Anterior cingulate cortex (tissue), 58 donors: ENCODE measurements at regions not wholly inside any gene's neighbourhood (a gene's known extent, or its start where the extent isn't known, plus 50 kb on each side); places are given as distances from the start of the nearest gene placed in this dataset.

Experiments used
- DNase-seq, 58 donors: peaks; one replicate each; lab custom pipeline; 2025; lab: John Stamatoyannopoulos, UW

DNA sequence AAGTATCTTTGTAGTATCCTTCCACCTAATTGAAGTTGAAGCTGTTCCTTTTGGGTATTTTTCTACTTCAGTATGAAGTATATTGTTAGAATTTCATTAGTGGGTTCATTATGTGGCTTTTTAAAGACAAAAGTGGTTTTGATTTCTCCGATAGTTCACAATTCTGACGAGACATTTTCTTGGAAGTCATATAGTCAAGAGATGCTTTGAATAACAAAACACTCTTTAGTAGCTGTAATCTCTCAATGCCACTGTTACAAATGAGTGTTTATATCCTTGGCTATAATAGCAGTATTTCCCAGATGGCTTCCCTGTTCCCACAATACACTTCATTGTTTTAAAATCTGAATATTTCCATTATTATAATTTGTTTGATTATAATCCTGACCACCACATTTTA is 108.7 kb upstream of the F3 start:
- DNase-seq, result no peak

DNA sequence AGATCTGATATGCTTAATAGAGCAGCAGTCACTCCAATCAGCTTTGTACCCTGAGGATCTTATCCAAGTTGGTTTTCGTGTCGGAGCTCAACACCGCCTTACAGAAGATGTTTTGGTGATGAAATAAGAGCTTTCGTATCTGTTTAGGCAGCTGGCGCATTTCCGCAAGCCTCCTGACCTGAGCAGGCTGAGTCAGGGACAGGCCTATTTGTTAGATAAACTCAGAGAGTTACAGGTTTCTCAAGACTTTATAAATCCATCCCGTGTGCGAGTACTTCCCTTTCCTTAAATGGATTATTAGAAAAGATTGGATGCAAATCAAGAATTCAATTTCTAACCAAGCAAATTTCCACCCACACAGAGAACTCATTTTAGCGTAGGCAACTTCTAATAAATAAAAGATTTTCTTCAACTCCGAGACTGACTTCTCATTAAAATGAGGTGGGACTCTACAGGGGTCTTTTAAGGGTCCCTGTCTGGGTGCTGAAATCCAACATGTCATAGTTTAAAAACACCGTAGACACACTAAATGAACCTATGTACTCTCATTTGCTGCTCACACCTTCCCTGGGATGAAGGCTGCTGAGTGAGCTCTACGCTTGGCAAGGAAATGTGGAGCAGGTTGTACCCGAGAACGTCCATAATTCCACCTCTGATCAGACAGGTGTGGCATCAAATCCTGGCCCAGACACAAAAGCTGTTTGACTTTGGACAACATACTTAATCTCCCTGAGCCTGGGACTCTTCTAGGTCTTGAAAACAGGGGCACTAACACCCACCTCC is 106.9 kb upstream of the F3 start:
- DNase-seq, result no peak

DNA sequence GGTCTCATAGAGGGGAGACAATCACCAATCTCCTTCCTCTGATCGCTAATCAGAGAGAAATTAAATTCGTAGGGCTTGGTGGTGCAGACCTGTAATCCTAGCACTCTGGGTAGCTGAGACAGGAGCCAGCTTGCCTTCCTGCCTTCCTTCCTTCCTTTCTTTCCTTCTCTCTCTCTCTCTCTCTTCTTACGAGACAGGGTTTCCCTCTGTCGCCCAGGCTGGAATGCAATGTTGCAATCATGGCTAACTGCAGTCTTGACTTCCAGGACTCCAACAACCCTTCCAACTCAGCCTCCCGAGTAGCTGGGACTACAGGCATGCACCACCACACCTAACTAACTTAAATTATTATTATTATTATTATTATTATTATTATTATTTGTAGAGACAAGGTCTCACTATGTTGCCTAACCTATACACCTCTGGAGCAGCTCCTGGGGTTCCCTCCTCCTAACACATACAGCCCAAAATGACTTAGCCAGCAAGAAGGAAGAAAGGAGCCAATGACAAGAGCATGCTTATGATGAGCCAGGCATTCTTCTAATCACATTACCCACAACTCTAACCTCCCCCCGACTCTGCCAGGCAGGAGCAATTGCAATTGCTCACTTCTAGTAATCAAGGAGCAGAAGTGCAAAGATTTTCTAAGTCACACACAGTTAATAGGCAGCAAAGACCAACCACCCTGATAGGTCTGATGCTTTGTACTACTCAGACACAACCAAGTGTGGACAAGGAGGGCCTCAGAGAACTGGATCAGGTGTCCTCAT is 105.4 kb upstream of the F3 start:
- no peak for DNase-seq

DNA sequence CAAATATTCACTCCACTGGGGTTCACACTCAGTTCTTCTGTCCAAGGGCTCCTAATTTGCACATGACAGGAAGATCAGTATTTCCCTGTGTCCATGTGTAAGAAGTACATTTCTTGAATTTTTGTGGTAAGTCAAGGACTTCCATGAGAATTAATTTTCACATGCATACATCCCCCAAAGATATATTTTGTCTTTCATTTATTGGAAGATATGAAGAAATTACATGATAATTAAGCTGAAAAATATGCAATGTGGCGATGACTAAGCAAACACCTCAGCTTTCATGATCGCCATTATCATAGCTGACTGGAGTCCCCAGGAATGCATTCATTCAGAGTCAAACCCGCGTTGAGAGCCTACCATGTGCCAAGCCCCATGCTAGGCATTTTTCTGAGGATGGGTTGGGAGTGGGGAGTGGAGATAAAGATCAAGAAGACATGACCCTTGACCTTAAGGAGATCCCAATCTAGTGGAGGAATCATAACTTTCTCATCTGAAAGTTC is 104.6 kb upstream of the F3 start:
- DNase-seq, result no peak

DNA sequence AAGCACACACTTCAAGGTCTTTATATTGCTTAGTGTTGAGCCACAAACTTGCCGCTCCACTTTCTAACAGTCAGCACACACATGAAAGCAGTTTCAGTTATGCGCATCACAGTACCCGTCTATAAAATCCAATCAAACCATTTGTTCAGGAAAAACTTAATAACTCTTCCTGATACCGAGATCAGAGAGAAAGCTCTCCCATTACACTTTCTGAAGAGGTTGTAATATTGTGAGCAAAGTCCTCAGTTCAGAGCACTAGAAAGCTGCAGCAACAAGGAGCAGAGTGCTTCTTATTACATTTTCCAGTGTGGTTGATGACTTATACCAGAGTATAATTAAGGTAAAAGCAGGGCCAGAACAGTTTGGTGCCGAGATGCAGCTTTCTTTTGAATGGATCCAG is 102.8 kb upstream of the F3 start:
- no peak for DNase-seq

DNA sequence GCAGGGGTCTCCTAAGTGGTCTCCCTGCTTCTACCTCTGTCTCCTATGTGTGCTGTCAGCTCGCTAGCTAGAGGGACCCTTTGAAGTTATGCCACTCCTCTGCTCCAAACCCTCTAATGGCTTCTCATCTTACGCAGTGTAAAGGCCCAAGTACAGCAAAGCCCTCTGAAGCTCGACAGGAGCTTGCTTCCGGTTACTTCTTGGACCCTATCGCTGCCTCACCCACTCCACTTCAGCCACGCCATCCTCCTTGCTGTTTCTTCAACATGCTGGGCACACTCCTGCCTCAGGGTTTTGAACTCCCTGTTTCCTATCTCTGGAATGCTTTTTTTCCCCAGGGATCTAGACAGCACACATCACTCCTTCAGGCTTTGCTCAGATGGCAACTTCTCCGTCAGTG is 102.3 kb upstream of the F3 start:
- no peak for DNase-seq

DNA sequence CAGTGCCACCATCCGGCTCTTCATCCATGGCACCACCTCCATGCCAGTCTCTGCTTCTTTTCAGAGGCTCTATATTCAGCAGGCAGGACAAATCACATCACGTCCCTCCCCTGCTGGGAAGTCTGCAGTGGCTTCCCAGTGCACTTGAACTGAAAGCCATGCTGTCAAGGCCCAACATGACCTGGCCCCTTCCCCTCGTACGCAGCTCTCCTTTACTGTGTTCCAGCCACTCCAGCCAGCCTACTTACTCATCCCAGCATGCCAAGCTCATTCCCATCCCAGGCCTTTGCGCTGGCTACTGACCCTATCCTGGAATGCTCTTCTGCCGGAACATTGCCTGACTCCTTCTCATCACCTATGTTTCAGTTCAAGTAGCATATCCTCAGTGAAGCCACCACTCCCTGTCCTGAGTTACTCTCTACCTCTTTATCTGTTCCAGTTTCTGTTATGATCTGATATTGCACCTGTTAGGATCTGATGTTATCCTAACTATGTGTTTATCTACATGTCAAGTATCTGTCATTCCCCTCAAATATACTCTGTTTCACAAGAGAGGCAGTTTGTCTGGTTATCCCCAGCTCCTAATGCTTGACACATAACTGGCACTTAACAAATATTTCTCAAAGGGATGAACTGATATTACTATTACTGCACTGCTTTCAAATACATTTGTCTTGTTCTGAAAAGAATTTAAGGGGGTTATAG is 101.2 kb upstream of the F3 start:
- DNase-seq, result no peak

DNA sequence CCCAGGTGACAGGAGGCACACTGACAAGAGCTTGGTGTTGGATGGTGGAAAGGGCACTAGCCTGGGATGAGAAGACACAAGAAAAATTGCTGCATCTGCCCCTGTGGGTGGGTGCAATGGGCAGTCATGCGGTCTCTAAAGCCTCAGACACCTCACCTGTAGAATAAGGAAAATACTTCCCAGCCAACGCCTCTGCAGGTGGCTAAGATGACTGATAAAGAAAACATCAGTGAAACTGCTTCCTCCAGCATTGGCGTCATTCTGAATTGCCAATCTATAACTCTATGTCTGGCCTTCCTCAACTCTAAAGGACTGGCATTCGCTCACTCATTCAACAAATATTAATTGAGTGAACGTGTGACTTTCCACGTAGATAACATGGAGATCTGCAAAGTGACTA is 100.4 kb upstream of the F3 start:
- DNase-seq, result no peak

DNA sequence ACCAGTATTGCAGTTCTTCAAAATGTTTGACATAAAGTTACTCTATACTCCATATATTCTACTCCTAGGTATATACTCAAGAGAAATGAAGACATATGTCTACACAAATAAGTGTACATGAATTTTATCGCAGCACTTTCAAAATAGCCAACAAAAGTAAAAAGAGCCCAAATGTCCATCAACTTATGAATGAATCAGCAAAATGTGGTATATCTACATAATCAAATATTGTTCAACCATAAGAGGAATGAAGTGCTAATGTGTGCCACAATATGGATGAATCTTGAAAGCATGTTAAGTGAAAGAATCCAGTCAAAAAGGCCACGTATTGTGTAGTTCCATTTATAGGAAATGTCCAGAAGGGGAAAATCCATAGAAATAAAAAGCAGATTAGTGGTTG is 98.6 kb upstream of the F3 start:
- DNase-seq, result no peak

DNA sequence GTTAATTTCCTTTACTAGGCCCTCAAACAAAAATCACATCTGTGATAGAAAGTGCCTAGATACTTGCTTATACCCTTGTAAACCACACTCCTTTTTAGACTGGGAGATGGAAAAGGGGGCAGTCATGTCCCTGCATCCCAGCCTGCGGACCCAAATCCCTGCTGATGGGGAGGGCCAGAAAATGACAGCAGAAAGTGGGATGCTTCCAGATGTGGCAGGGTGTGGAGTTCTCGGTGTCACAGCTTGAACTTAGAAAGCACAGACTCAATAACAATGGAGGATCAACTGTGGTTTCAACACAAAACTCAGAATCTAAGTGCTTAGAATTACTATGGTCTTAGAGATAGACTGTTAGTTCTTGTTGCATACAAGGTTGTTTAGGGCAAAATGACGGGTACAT is 95.6 kb upstream of the F3 start:
- DNase-seq, result no peak

DNA sequence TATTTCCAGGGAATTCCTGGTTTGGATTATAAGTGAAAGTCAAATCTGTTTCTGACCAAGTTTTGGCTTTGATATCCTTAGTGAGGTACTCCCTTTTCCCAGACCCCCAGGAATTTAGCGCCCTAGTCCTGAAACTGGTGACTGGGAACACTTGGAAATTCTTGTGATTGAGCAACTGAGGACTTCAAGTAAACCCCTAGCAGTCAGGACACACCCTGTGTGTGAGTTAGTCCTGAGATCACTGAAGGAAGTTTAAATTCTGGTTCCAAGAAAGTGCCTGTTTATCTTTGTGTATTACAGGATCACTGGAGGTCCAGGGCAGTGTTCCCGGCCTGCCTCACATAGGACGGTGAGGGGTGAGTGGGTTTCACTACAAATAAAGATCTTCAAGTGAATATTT is 95.1 kb upstream of the F3 start:
- DNase-seq, result no peak

DNA sequence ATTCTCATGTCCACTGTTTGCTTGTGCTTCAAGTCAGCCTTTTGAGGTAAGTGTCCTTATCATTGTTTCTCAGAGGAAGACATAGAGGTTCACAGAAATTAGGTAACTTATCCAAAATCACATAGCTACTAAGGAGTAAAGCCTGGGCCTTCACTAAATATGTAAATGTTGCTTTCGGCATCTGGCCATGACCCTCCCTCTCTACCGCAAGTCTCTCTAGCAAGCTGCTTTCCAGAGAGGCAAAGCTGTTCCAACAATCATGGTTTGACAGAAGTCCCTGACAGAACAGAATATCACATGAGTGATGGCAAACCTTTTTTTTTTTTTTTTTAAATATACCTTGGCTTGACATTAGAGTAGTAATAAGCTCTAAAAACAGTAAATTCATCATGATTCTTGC is 94.5 kb upstream of the F3 start:
- no peak for DNase-seq

DNA sequence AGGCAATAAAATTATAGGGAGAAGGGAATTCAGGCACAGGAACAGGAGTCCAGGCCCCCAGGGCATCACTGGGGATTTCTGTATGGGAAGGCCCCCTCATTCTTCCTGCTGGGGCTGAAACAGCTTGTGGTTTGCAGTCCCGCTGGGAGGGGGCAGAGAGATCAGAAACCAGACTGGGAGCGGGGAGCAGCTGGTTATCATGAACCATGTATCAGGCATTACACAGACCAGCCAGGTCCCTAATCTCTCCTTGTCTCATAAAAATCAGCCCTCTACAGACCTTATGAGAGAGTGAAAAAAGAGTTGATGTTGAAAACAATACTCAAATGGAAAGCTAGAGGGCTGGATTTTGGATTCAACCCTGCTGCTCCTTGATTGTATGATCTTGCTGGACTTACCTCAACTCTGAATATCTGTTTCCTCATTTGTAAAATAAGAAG is 93.4 kb upstream of the F3 start:
- DNase-seq, result no peak

DNA sequence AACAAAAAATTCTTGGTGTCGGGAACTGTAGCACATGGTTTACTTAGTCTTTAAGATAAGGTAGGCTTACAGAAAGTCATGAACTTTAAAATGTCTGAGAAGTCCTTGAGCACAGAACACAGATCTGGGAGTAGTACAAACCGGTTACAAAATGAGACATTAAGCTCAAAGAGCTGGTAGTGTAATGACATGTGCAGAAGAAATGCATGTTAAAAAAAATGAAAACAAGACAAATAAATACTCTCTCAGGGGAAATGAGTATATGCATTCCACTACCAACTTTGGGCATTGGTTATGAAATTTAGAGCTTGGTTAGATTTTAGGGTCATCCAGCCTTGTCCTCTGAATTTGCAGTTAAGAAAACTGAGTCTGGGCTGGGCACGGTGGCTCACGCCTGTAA is 91.5 kb upstream of the F3 start:
- DNase-seq, result no peak

DNA sequence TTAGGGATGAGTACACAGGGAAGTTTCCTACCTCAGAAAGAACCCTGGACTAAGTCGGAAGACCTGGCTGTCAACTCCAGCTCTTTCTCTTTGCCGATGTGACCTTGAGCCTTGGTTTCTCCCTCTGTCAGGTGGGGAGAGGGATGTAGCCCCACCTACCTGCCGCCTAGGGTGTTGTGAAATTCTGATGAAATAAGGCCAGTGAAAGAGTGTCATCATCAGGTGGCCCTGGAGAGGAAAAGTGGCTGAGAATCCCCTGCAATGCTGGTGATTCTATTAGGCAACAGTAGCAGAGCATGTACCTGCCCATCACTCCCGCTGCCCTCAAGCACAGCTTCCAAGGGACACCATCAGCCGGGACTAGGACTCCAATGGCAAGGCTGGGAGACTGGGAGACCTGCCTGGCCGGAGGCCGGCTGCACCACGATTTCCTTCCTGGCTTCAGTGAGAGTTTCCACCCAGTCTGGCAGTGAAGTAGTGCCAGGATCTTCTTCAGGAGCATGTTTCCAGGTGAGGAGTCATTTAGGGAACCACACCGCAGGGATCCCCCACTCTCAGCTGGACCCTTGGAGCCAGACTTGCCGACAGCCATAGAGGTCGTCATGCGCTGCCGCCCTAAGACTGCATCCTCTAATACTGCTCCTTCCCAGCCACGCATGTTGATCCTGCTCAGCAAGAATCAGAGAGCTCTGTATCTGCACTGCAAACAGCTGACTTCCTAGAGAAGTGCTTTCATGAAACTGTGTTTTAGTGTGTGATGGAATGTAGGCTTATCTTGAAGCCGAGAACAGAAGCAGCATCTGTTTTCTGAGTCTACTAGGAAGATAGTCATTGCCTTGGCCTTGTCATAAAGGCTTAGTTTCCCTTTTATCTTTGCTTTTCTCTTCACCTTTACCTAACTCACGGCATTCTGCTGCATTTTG is 88.0 kb upstream of the F3 start:
- DNase-seq, result no peak

DNA sequence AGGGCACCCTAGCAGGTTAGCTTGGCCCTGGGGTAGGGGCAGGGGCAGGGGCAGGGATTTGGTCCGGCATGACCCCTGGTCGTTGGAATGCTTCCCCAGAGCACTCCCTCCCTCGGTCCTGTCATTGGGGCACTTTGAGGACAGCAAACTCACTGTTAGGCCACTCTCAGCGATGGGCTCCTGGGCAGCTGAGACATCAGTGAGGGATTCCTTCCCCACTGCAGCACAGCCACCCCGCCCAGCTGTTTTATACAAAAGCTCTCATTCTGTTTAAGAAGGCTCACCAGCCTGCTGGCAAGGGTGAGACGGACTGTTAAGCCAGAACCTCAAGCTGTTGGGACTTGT is 86.9 kb upstream of the F3 start:
- DNase-seq, result no peak

DNA sequence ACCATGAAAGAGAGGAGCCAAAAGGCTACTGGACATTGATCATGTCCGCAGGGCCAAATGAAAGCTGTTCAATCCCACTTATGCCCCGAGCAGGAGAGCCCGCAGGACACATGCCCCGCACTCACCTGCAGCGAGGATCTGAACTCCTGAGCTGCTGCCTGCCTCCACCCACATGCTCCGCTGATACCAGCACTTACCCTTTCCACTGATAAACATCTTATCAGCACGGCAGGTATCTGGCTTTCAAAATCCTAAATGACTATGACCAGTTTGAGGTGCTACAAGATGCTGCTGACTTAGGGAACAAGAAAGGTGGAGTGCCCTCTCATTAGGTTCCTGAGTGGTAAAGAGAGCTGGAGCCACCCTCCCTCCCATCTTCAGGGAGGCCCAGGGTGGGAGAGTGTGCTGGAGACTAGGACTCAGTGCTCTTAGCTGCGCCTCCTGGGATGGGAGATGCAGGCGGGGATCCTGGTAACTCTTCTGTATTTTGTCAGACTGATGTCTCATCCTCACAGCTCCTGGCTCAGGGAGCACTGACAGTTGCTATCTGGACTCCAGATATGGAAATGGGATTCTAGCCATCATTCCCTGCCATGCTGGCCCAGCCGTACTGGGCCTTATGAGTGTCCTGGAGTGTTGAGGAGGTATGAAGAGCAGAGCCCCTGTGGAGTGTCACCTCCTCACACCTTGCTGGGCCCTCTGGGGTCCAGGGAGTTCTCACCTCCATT is 86.4 kb upstream of the F3 start:
- DNase-seq, result no peak

DNA sequence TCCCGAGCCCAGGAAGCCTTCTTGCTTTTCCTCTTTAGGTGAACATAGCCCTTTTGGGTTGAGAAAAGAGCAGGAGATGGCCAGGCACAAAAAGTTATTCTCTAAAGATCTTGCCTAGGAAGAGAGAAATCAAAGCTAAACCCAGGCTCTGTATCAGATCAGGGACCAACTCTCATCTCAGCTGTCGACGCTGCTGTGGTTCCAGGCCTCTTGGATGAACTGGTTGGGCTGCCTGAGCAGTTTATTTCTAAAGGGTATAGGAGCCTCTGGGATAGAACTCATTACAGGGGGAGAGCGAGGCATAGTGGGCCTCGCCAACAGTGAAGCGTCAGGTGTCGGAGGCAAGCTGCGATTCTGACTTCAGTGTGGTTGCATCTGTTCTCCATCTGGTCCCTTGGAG is 82.6 kb upstream of the F3 start:
- DNase-seq, result no peak

DNA sequence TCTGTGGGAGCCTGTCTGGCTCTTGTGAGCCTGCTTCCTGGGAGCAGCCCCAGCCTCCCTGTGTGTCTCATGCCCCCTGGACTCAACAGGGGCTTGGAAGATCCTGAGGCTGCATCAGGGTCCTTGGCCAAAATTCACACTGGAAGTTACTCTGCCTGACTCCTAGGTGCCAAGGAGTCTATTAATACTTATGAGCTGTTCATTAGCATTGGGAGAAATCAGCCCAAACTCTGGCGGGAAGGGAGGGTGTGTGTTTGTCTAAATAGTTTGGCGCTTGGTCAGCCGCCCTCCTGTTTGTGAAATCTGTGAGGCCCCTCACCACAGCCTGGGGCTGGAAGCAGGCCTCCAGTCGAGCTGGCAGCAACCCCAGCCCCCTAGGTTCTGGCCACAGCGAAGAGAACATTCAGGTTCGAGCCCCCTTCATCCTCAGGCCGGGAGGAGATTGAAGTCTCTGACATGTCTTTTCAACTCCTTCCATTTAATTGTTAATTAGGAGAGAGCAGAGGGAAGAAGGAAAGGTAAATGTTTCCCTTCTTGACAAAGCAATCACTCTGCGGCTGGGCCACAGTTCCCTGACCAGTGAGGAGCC is 82.1 kb upstream of the F3 start:
- DNase-seq, result peak in 1 of 58 donors; percentile 5
